GM18907 (cell line): ENCODE measurements at regions not wholly inside any gene's neighbourhood (a gene's known extent, or its start where the extent isn't known, plus 50 kb on each side); places are given as distances from the start of the nearest gene placed in this dataset.
"Not testable (repeated sequence)": the region's sequence is repeated elsewhere in the genome, so short reads cannot be mapped to it uniquely, and the experiment has no call there.

Experiments
- ATAC-seq: cut with Tn5 transposase; IDR thresholded peaks from one replicate; pipeline ENCODE4 v1.9.1; 2021; ENCODE audit warnings: mild to moderate bottlenecking, moderate library complexity; ENCODE audit not compliant: unreplicated experiment

GRCh38 chr6:140380427-140381218 lies 1006.2 kb upstream of the CITED2 start:
- no peak for ATAC-seq

- ATAC-seq, result no peak
These were observed 1005.5 kb upstream of the CITED2 start for GRCh38 chr6:140379919-140380318.

- no peak for ATAC-seq
These were observed 1001.8 kb upstream of the CITED2 start for GRCh38 chr6:140376209-140376608.

GRCh38 chr6:140373728-140374127 lies 999.3 kb upstream of the CITED2 start:
- ATAC-seq, result not testable (repeated sequence)

- no peak for ATAC-seq
These were observed 997.6 kb upstream of the CITED2 start for GRCh38 chr6:140372064-140372463.

GRCh38 chr6:140370976-140371870 lies 996.8 kb upstream of the CITED2 start:
- ATAC-seq, result no peak

- no peak for ATAC-seq
These were observed 996.0 kb upstream of the CITED2 start for GRCh38 chr6:140370441-140370840.

GRCh38 chr6:140366991-140367390 lies 992.5 kb upstream of the CITED2 start:
- no peak for ATAC-seq

GRCh38 chr6:140364916-140365315 lies 990.5 kb upstream of the CITED2 start:
- no peak for ATAC-seq

GRCh38 chr6:140360651-140361050 lies 986.2 kb upstream of the CITED2 start:
- ATAC-seq, result no peak

GRCh38 chr6:140355476-140355875 lies 981.0 kb upstream of the CITED2 start:
- ATAC-seq, result no peak

- ATAC-seq, result no peak
These were observed 979.8 kb upstream of the CITED2 start for GRCh38 chr6:140354296-140354695.

- ATAC-seq, result no peak
These were observed 979.1 kb upstream of the CITED2 start for GRCh38 chr6:140353536-140353935.

GRCh38 chr6:140346428-140346827 lies 972.0 kb upstream of the CITED2 start:
- ATAC-seq, result no peak

- ATAC-seq, result no peak
These were observed 971.5 kb upstream of the CITED2 start for GRCh38 chr6:140345935-140346334.

- no peak for ATAC-seq
These were observed 969.9 kb upstream of the CITED2 start for GRCh38 chr6:140344142-140344913.

- no peak for ATAC-seq
These were observed 968.7 kb upstream of the CITED2 start for GRCh38 chr6:140343128-140343527.

- ATAC-seq, result no peak
These were observed 966.8 kb upstream of the CITED2 start for GRCh38 chr6:140341272-140341671.

- no peak for ATAC-seq
These were observed 966.3 kb upstream of the CITED2 start for GRCh38 chr6:140340795-140341194.

GRCh38 chr6:140339084-140339483 lies 964.6 kb upstream of the CITED2 start:
- not testable (repeated sequence) for ATAC-seq

- ATAC-seq, result no peak
These were observed 947.4 kb upstream of the CITED2 start for GRCh38 chr6:140321891-140322290.
